GM12864 (cell line): ENCODE measurements at regions not wholly inside any gene's neighbourhood (a gene's known extent, or its start where the extent isn't known, plus 50 kb on each side); places are given as distances from the start of the nearest gene placed in this dataset.

ENCODE experiments used
- DNase-seq: peaks from one replicate; pipeline ENCODE4 v3.0.0-alpha.2; 2011; ENCODE audit warnings: low read depth
- H3K4me3 ChIP-seq: 2 replicates; pipeline ENCODE4 v1.5.1; 2011; ENCODE audit warnings: mild to moderate bottlenecking, low read depth, low read length, control low read depth
- CTCF ChIP-seq: IDR thresholded peaks from 2 replicates; pipeline ENCODE4 v1.5.1; 2011; ENCODE audit warnings: low read depth, mild to moderate bottlenecking, moderate library complexity, low read length, control low read depth, inconsistent platforms; ENCODE audit errors: missing control alignments

GRCh38 chr22:22425783-22426624 is 82.5 kb downstream of the ZNF280B start:
- no peak overlapping the region for H3K4me3 ChIP-seq
- DNase-seq, result no peak
- no peak for TF ChIP-seq CTCF

GRCh38 chr22:22427542-22428065 is 80.9 kb downstream of the ZNF280B start:
- no peak for DNase-seq
- no peak for TF ChIP-seq CTCF
- no peak overlapping the region for H3K4me3 ChIP-seq

GRCh38 chr22:22428222-22429098 is 80.1 kb downstream of the ZNF280B start:
- H3K4me3 ChIP-seq, result no peak overlapping the region
- no peak for TF ChIP-seq CTCF
- no peak for DNase-seq

GRCh38 chr22:22429369-22430108 is 79.0 kb downstream of the ZNF280B start:
- no peak for TF ChIP-seq CTCF
- DNase-seq, result no peak
- H3K4me3 ChIP-seq, result no peak overlapping the region

GRCh38 chr22:22430111-22430820 is 78.3 kb downstream of the ZNF280B start:
- TF ChIP-seq CTCF, result no peak
- no peak overlapping the region for H3K4me3 ChIP-seq
- DNase-seq, result no peak
